ENCODE measurements at regions not wholly inside any gene's neighbourhood (a gene's known extent, or its start where the extent isn't known, plus 50 kb on each side); places are given as distances from the start of the nearest gene placed in this dataset.

DNA sequence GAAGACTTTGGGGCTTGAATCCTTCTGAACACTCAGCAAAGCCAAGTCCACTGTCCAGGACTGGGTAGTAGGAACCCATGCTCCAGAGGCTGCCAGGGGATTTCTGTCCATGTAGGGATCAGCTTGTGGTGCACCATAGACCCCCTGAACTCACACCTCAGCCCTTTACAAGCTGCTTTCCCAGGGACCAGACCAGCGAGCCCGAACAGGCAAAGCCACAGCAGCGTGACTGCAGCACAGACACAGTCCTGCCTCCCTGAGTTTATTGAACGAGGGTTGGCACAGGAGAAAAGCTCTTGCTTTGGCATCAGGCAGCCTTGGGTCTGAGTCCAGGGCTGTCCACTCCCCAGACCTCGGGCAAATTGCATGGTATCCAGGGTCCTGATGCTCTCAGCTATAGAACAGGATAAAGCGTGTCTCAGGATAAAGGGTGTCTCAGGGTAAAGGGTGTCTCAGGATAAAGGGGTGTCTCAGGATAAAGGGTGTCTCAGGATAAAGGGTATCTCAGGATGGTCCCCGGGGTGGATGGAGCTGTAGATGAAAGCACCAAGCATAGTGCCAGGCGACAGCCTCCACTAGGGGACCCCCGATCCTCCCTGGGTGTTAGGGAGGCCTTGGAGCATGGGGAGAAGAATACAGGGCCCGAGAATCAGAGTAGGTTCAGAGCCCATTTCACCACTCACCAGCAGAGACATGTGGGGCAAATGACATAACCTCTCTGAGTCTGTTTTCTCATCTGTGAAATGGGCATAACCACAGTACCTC, 648.8 kb downstream of the NPHP4 start:
- peaks cover 5% of the 10 kb centered on the region for H3K27me3 ChIP-seq (ENCODE audit: insufficient read depth, low read depth, severe bottlenecking)
- H3K4me3 ChIP-seq (ENCODE audit: low read depth, low read length) = no peak overlapping the region
- no peak overlapping the region for H3K27ac ChIP-seq
- H3K9me3 ChIP-seq (ENCODE audit: severe bottlenecking) = no peaks in the 10 kb centered on the region
- DNase-seq = no peak
- TF ChIP-seq, protein P1, sequence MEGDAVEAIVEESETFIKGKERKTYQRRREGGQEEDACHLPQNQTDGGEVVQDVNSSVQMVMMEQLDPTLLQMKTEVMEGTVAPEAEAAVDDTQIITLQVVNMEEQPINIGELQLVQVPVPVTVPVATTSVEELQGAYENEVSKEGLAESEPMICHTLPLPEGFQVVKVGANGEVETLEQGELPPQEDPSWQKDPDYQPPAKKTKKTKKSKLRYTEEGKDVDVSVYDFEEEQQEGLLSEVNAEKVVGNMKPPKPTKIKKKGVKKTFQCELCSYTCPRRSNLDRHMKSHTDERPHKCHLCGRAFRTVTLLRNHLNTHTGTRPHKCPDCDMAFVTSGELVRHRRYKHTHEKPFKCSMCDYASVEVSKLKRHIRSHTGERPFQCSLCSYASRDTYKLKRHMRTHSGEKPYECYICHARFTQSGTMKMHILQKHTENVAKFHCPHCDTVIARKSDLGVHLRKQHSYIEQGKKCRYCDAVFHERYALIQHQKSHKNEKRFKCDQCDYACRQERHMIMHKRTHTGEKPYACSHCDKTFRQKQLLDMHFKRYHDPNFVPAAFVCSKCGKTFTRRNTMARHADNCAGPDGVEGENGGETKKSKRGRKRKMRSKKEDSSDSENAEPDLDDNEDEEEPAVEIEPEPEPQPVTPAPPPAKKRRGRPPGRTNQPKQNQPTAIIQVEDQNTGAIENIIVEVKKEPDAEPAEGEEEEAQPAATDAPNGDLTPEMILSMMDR (IDR thresholded peaks at IDR 0.05; ENCODE audit: low read depth, low read length) = no peak
- H3K36me3 ChIP-seq = no peaks in the 10 kb centered on the region

DNA sequence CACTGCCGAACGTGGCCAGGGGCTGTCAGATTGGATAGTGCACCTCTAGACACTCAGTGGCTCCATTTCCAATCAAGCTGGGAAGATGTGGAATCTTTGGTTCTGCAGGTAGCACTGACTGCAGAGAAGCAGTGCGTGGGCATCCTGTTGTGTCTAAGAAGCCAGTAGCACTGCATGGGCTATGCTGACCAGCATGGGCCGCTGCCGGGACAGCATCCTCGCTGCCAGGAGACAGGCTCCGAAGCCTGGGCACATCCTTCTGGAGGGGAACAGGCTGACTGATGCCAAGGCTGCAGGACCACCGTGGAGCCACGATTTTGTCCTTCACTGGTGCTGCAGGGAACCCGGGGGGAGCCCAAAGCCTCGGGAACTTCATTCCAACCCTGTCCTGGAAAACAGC, 649.4 kb downstream of the NPHP4 start:
- no peak overlapping the region for H3K4me3 ChIP-seq (ENCODE audit: low read depth, low read length)
- TF ChIP-seq, protein P1 (IDR thresholded peaks at IDR 0.05; ENCODE audit: low read depth, low read length) = no peak
- H3K27me3 ChIP-seq (ENCODE audit: insufficient read depth, low read depth, severe bottlenecking) = peaks cover 5% of the 10 kb centered on the region
- no peak for DNase-seq
- H3K27ac ChIP-seq = no peak overlapping the region
- no peaks in the 10 kb centered on the region for H3K9me3 ChIP-seq (ENCODE audit: severe bottlenecking)
- H3K36me3 ChIP-seq = no peaks in the 10 kb centered on the region

DNA sequence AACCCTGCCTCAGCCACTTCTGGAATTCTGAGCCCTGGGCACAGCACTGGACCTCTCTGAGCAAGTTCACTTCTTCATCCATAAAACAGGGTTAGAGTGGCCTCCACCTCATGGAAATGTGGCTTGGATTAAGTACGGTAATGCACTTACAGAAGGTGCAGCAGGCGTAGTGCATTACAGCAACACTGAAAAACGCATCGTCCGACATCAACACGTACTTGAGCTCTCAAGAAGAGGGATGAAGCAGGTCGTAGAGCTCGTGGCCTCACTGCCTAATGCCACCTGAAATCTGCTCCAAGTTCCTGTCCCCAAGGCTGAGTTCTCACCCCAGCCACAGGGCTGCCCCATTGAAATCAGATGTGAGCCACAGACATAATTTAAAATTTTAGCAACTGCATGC, 650.1 kb downstream of the NPHP4 start:
- Histone ChIP-seq H3K9me3 (ENCODE audit: severe bottlenecking) (no peaks in the 10 kb centered on the region), H3K4me3 (ENCODE audit: low read depth, low read length) (no peak overlapping the region), H3K36me3 (no peaks in the 10 kb centered on the region), H3K27ac (no peak overlapping the region), H3K27me3 (ENCODE audit: insufficient read depth, low read depth, severe bottlenecking) (peaks cover 3% of the 10 kb centered on the region)
- TF ChIP-seq, protein P1 (IDR thresholded peaks at IDR 0.05; ENCODE audit: low read depth, low read length) = no peak
- DNase-seq = no peak

DNA sequence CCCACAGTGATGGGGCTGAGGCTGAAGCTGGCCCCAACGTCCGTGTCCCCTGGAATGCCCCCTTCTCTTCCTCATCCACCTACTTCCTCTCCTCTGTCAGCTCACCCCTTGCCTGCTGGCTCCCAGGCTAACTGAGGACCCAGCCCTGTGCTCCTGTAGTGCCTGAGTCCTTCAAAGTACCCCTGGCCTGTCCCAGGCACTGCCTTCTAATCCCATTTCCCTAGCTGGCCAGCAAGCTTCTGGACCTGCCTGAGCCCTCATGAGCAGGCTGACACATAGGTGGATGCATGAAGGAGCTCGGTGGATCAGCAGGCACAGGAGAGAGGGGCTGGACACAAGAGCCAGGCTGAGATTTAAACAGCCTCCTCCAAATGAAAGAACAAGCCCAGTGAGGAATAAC, 650.8 kb downstream of the NPHP4 start:
- no peak overlapping the region for H3K27ac ChIP-seq
- H3K4me3 ChIP-seq (ENCODE audit: low read depth, low read length) = no peak overlapping the region
- TF ChIP-seq, protein P1 (IDR thresholded peaks at IDR 0.05; ENCODE audit: low read depth, low read length) = no peak
- H3K27me3 ChIP-seq (ENCODE audit: insufficient read depth, low read depth, severe bottlenecking) = peaks cover 3% of the 10 kb centered on the region
- DNase-seq = no peak
- H3K36me3 ChIP-seq = no peaks in the 10 kb centered on the region
- H3K9me3 ChIP-seq (ENCODE audit: severe bottlenecking) = no peaks in the 10 kb centered on the region

DNA sequence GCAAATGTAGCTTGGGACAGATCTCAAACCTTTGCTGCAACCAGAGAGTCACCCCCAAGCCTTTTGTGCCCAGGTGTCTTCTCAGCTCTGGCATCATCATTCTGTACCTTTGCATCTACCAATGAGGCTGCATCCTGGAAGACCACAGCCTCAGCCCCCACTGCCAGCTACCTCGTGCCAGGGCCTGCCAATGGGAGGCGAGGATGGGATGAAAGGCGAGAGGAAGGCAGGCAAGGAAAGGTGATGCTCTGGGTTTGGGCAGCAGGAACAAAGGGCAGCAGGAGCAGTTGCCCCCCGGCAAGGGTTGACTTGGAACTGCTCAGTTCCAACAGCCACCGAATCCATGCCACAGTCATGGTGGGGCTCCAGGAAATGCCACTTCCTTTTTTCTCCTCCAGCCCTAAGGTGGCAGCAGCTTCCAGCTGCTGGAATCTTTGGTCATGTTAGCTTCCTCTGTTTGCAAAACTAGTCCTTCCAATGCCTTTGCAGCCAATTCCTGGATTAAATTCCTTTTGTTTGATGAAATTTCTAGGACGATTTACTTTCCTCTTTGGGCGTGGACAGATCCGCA, 651.6 kb downstream of the NPHP4 start:
- H3K36me3 ChIP-seq = no peaks in the 10 kb centered on the region
- no peak overlapping the region for H3K27ac ChIP-seq
- H3K4me3 ChIP-seq (ENCODE audit: low read depth, low read length) = no peak overlapping the region
- no peaks in the 10 kb centered on the region for H3K9me3 ChIP-seq (ENCODE audit: severe bottlenecking)
- H3K27me3 ChIP-seq (ENCODE audit: insufficient read depth, low read depth, severe bottlenecking) = peaks cover 3% of the 10 kb centered on the region
- TF ChIP-seq, protein P1 (IDR thresholded peaks at IDR 0.05; ENCODE audit: low read depth, low read length) = no peak; the same call in 1 of the 2 replicates
- DNase-seq = no peak
